GM19463 (cell line): ENCODE measurements at regions not wholly inside any gene's neighbourhood (a gene's known extent, or its start where the extent isn't known, plus 50 kb on each side); places are given as distances from the start of the nearest gene placed in this dataset.

Experiments used
- ATAC-seq: cut with Tn5 transposase; IDR thresholded peaks from one replicate; pipeline ENCODE4 v1.9.1; 2021; ENCODE audit warnings: mild to moderate bottlenecking, moderate library complexity; ENCODE audit not compliant: unreplicated experiment

DNA sequence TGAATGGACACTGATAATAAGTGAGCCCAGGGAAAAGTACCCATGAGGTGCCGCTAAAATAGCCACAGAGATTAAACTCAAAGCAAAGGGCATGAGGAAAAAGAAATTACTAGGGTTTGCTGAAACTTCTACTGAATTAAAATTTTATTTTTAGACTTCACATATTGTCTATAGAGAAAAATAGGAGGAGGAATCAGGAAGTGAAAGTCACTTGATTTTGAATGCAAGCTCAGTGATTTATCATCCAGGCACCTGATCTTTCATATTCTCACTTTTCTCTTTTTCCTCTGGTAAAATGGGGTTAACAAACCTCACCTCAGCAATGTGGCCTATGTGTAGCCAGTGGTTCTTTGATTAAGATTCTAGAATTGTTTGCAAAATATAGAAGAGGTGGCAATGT, 479.8 kb downstream of the BCL11B start:
- ATAC-seq = no peak

DNA sequence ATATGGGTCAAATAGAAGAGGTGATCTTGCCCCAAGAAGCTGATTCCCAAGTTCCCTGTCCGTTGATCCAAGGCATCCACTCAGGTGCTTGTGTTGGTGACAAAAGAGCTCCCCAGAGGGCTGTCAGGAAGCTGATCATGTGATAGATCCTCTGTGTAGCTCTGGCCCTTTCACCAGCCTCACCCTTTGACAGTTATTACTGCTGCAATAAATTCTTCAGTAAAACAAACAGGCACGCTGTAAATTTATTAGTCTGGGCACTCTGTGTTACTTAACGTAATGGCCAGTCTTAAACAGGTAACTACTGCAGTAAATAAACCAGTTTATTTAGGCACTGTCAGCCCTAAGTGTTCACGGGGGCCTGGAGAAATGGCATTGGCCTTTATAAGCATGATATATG, 473.9 kb downstream of the BCL11B start:
- ATAC-seq = no peak

DNA sequence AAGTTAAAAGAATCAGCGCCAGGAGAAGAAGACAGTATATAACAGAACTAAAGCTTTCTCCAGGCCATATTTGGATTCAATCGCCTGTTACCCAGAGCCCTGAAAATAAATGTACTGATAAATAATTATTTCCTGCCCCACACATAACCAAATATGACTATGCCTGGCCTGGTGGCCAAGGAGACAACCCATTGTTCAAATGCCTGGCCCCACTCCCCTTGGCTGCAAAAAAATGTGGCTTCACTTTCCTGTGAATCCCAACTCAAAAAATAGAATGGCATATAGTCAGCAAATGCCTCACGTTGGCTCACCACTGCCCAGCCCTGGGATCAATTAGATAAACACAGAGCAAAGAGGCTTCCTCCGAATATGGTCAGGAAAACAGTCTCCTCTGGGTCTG, 472.1 kb downstream of the BCL11B start:
- ATAC-seq = no peak

DNA sequence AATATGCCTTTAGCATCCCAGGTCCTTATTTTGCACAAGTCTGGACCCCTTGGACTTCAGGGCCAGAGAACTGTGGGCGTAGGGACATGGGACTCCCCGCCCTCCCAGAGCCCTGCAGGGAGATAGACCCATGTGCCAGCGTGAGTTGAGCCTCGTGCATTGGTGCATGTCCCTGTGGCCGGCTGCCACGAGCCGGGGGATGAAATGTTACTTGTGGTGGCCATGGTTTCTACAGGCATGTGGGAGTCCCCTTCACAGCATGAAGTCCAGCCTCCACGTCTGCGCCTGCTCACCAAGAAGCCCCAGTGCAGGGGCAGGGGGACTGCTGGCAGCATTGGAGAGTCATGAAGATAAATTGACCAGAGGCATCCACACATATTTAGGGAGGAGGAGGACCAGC, 470.0 kb downstream of the BCL11B start:
- no peak for ATAC-seq

DNA sequence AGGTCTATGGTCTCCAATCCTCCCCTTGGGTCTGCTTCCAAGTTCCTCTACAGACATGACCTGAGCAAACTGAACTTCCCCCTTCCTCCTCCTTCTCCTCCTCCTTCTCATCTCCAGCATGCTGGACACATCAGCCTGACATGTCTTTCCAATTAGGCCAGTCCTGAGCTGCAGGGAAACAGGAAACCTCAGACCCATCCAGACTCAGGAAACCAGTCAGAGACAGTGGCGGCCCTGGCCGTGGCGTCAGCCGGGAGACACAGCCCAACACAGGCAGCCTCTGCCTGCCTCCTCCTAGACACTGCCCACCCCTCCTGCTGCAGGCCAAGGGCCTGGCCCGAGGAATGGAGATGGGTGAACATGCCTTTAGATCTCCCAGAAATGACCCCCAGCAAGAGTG, 468.8 kb downstream of the BCL11B start:
- ATAC-seq = no peak

DNA sequence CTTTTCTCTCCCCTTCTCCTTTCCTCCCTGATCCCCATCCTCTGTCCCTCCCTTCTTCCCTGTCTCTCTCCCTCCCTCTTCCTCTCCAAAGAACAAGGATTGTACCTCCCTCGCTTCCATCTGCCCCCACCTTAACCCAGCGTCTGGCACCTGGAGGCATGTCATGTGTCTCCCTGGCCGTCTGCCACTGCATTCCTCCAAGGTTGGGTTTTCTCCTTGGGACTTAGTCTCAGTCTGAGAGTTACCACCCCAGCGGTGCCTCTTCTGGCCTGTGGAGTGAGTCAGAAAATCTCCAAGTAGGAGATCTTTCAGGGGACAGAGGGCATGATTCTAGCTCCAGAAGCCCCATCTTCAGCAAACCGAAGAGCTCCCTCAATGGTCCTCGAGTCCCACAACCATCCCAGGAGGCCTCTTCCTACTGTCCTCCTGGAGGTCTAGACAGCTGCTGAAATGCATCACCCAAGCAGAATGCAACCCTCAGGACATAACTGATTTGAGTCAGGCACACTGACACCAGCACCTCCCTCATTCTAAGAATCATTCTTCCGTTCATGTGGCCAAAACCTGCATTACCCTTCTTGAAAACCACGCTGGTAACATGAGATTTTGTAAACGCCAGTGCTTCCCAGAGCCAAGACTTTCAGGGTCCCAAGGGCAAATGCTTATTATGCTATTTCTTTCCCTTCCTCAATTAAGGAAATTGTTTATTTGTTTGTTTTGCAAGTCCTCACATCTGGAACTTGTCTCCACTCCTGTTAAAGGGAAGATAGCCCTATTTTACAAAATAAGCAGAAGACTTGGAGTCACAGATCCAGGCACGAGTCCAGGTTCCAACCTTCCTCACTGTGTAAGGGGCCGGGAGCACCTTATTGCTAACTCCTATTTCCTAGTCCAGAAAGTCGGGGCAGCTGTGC, 463.2 kb downstream of the BCL11B start:
- ATAC-seq = no peak

DNA sequence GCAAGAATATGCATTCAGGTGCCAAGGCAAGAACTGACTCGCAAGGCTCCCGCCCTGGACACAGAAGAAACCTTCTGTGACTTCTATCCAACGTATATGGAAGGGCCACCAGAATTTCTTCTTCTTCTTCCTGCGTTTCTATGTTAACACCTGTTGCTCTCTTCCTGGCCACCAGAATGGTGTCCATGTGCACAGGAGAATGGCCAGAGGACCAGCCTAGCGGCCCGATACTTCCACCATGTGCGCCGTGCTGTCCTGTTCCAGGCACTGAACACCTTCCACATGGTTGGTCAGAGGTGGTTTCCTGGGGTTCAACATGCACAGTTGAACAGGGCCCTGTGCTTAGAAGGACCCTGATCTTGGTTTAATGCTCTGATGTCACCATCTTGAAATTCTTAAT, 455.8 kb downstream of the BCL11B start:
- ATAC-seq = no peak

DNA sequence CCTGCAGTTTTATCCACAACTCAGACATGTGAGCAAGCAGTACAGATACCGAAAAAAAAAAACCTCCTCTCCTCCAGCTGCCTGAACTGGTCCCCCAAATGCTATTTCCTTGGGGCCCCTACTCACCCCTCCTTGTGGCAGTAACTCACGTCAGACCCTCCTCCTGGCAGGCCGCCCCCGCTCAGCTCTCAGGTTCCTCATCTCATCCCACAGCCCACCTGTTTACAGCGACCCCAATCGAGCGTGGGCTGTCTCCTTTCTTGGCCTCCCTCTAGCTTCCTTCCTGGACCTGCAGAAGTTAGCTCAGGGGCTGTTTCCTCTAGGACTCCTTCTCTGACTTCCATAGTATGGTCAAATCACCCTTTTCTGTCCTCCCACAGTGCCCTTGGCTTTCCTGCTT, 455.3 kb downstream of the BCL11B start:
- no peak for ATAC-seq

DNA sequence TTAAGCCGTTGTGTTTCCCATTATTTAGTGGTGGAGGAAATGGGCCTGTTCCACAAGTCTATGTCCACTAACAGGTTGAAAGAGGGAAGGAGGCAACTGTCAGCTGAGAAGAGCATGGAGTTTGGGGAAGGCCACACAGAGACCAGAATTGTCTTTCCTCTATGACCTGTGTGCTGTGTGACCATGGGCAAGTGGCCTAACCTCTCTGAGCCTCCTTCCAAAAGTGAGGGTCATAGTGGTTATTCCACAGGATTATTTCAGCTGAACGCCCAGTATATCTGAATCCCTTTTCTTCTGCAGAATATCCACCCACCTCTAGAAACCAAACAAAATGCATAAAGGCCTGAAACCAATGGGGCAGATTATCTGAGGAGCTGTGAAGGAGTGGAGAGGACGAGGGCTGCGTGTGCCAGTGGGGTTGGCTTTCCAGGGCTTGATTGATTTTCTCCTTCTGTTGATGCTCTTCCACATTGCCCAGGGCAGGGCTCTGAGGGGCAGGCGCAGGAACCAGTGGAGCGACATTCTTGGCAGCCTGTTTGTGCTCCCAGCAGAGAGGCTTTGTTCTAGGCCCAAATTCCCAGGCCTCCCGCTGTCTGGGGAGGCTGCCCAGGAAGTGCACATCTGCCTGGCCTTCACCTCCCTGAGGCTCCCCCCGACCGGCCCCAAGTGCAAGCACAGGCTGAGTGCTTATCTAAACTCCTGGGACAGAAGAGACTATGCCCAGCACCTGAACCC, 452.7 kb downstream of the BCL11B start:
- no peak for ATAC-seq

DNA sequence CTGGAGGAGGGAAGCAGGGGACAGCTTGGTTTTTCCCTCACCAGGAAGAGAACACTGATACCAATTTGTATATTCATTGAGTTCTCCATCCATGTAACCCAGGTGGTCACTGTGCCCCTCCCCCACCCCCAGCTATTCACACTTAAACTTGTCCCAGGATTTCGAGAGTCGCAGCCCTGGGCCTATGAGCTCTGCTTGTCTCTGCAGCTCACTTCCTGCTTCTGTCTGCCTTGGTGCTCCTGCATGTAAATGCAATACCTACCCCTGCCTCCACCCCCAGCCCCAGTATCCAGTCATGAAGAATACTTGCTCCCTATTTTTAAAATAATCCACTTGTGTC, 452.2 kb downstream of the BCL11B start:
- ATAC-seq = no peak

DNA sequence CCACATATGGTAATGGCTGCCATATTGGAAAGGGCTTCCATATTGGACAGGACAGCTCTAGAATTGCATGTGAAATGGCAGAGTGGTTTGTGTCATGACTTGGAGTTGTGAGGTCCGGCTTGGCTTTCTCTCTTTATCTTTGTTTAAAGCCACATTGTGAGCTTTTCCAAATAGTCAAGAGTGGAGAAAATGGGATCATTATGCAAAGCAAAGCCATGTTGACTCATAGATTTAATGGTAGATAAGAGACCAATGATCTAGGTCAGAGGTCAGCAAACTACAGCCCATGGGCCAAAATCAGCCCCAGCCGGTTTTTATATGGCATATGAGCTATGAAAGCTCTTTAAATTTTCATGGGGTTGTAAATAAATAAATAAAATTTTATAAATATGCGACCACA, 449.1 kb downstream of the BCL11B start:
- ATAC-seq = no peak

DNA sequence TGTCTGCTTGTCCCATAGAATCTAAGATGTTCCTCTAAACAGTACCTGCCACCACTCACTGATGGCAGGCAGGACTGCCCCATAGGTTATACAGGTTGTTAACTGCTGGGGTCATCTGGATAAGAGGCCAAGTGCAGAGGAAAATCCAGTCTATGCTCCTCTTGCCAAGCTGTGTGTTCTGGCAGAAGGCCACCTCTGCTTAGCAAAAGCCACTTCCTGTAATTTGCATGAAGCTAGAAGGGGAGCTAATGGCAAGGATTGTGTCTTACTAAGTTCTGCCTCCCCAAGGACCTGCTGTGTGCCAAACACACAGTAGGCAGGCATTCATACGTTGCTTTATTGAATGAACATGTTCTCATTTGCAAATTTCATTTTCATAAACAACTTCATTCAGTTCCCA, 445.4 kb downstream of the BCL11B start:
- no peak for ATAC-seq

DNA sequence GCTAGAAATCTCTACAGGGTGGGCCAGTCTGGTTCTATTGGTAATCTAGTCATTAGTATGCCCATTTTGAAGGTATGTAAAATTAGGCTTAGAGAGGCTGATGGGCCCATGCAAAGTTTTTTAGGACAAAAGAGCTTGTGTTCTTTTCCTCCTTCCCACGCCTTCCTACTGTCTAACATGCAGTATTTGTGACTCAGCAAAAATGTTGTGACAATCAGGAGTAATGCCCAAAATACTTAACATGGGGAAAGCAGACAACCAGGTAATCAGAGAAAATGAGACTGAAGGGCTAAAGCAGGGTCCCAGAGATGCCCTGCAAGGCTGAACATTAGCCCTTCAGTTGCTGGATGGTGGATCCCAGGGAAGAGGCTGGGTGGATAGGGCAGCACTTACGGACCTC, 437.9 kb downstream of the BCL11B start:
- no peak for ATAC-seq

DNA sequence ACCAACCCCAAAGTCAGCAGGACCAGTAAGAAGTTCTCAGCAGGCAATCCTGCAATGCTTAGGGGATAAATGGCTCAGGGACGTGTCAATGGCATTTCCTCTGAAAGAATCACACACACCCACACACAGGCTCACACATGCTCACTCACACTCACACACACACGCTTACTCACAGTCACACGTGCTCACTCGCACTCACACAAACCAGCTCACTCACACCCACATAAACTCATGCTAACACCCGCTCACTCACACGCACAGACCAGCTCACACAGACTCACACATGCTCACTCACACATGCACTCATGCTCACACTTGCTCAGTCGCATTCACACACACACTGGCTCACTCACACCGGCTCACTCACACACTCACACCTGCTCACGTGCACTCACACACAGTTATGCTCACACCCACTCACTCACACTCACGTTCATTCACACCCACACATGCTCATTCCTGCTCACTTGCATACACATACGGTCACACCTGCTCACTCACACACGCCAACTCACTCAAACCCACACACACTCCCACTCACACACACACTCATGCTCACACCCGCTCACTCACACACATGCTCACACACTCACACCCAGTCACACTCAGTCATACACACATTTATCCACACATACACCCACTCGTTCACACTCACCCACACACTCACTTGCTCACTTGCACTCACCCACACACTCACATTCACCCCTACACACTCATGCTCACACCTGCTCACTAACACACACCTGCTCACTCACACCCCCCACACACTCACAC, 436.8 kb downstream of the BCL11B start:
- ATAC-seq = no peak

DNA sequence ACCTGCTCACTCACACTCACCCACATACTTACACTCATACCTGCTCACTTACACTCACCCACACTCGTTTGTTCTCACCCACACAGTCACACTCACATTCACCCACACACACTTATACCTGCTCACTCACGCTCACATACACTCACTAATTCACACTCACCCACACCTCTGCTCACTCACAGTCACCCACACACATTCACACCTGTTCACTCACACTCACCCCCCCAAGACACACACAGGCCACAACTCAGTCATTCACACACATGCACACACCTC, 436.2 kb downstream of the BCL11B start:
- no peak for ATAC-seq

DNA sequence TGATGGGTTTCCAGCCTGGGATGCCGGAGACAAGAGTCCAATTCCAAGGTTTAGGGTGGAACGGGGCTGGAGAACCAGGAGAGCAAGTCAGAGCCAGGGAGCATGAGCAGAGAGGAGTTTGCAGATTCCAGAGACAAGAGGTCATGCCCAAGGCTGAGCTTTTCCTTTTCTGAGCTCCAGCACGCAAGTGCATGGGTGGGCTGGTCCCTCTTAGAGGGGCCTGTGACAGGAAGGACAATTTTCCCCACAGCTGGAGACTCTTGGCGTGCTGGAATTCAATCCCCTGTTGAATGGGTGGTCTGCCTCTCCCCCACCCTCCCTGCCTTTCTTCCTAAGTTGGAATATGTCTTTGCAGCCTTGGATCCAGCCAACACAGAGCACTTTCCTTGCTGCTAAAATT, 431.9 kb downstream of the BCL11B start:
- no peak for ATAC-seq

DNA sequence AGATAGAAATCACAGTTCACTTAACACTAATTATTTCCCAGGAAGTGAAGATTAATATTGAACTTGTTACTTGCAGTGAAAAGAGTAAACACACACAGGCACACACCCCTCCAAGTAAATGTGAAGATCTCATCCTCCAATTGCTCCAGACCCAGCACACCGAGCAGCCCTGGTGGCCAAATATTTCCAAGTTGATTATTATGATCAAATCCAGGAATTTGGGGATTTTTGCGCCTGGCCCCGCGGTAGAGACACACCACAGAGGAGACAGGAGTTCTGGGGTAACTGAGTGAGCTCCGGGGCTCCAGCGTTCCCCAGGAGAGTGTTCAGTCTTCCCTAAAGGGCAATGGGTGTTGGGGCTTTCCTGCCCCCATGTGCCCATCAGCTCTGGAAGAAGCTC, 431.5 kb downstream of the BCL11B start:
- ATAC-seq = no peak

DNA sequence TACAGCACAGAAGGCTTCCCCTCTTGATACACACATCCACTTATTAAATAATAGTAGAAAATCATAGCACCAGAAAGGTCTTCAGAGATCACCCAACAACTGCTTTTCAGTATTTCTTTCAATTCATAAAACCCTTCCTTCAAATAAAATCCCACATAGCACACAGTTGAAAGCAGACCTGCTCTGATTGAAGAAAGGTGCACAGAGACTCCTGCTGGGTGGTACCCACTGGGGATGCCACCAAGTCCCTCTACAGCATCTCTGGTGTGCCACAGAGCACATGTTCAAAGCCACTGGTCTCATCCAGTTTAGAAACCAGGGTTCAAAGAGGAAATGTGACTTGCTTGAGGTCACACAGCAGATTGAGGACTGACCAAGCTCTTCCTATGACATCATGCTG, 427.5 kb downstream of the BCL11B start:
- ATAC-seq = no peak

DNA sequence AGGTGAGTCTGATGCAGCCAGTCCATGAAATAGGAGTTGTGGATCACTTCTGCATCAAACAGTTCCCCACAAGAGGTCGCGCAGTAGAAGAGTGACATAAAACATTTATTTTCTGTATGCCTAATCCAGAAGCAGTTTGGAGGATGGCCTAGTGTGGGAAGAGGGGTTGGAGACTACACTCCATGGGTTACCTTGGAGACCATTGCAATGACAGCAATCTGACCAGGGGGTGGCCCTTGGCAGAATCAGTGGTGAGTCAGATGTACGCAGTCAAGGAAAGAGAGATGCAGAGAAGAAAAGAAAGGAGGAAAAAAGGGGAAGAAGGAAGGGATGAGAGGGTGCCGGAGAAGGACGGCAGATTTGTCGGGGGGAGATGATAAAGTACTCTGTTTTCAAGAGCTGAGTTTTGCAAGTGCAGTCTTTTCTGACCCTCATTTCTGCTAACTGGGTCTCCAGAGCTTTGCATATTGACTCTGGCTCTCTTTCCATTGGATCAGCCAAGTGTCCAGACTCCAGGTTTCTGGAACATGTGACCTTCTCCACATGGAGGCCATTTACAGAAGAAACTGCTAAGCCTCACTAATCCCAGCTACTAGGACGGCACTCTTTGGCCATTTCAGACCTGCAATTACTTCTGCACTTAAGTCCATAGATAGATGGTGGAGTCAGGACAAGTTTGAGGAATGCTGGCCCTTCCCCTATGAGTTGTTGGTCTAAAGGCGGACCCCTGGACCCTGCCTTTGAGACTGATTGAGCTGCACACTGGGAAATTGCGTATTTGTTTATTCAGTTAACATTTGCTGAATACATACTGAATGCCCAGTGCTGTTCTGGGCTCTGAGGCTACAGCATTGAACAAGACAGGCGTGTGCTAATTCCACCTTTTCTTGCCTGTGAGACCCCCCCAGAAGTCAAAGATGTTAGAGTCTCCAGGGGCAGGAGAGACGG, 424.2 kb downstream of the BCL11B start:
- ATAC-seq = no peak

DNA sequence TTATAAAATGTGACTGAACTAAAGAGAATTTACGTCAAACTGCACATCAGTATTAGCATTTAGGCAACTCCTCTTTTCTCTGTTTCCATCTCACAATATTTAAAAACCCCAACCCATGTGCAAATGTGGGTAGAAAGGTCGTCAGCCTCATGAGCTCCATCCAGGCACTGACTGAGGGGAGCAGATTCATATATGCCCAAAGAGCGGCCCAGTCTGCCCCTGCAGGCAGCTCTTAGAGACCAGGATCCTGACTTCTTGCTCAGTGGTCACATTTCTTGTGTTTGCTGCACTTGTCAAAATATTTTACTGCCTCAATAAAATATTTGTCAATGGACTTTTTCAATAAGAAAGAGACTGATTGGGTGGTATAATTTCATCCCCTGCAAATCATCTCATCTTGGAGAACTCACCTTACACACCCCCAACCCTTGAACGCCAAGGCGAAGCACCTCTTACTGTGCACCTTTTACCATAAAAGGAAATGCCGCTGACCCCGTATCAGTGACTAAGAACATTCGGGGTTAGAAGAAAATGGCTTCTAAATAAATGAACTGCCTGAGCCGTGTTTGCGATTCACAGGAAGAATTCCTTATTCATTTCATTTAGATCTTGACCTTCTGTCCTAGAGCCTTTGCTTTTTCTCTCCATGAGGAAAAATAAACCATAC, 418.8 kb downstream of the BCL11B start:
- ATAC-seq = no peak
